ENCODE measurements at regions not wholly inside any gene's neighbourhood (a gene's known extent, or its start where the extent isn't known, plus 50 kb on each side); places are given as distances from the start of the nearest gene placed in this dataset.

DNA sequence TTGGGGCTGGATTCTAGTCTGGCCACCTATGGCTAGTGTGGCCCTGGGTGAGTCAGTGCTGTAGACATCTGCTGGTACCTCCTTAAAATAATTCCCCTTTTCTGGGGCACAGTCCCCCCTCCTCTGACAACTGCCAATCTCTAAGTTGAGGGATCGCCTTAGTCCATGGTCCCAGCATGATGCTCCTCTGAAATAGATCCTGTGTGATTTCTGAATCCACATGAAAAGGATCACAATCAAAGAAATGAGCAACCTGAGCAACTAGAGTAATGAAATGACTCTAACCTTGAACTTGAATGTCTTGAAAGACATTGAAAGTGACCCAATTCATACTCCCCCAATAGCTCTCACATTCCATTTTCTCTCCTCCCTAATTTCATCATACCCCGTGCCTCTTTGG, 332.5 kb downstream of the VRK1 start:
- TF ChIP-seq, protein P1, sequence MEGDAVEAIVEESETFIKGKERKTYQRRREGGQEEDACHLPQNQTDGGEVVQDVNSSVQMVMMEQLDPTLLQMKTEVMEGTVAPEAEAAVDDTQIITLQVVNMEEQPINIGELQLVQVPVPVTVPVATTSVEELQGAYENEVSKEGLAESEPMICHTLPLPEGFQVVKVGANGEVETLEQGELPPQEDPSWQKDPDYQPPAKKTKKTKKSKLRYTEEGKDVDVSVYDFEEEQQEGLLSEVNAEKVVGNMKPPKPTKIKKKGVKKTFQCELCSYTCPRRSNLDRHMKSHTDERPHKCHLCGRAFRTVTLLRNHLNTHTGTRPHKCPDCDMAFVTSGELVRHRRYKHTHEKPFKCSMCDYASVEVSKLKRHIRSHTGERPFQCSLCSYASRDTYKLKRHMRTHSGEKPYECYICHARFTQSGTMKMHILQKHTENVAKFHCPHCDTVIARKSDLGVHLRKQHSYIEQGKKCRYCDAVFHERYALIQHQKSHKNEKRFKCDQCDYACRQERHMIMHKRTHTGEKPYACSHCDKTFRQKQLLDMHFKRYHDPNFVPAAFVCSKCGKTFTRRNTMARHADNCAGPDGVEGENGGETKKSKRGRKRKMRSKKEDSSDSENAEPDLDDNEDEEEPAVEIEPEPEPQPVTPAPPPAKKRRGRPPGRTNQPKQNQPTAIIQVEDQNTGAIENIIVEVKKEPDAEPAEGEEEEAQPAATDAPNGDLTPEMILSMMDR (conservative IDR thresholded peaks at IDR 0.05 in 1 of 2, IDR thresholded peaks at IDR 0.05 in 1 of 2; ENCODE audit: extremely low read depth in 1 of 2, insufficient read depth in 1 of 2, low read depth in 1 of 2, low read length in 2 of 2), result no peak
- no peak for TF ChIP-seq EZH2 (IDR thresholded peaks at IDR 0.05; ENCODE audit: borderline replicate concordance, low read length)

Measured in mammary epithelial cell (primary cell).